ENCODE measurements at regions not wholly inside any gene's neighbourhood (a gene's known extent, or its start where the extent isn't known, plus 50 kb on each side); places are given as distances from the start of the nearest gene placed in this dataset.

DNA sequence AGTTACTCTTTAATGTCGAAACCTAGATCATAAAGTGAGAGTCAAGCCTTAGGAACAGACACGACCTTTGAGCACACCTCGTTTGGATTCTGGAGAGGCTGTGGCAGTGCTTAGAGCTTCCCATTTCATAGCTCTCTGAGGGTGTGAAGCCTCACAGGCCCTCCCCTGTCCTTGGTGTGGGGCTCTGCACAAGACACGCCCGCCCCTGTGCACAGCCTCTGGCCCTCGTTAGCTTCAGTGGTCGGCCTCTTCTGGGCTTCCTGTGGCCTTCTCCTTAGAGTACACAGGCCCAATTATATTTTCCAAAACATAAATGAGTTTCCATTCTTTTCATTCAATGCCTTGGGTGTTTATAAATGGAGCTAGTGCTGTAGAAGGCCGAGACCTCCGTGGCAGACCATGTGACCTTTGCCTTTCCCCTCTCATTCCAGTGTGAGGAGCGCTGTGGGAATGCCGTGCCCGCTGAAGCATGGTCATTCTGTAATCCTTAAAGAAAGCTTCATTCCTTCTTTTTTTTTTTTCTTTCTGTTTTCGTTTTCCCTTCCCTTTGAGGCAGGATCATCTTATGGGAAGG, 208.6 kb downstream of the DCDC2C start (continued):
- TF ChIP-seq, protein P1, sequence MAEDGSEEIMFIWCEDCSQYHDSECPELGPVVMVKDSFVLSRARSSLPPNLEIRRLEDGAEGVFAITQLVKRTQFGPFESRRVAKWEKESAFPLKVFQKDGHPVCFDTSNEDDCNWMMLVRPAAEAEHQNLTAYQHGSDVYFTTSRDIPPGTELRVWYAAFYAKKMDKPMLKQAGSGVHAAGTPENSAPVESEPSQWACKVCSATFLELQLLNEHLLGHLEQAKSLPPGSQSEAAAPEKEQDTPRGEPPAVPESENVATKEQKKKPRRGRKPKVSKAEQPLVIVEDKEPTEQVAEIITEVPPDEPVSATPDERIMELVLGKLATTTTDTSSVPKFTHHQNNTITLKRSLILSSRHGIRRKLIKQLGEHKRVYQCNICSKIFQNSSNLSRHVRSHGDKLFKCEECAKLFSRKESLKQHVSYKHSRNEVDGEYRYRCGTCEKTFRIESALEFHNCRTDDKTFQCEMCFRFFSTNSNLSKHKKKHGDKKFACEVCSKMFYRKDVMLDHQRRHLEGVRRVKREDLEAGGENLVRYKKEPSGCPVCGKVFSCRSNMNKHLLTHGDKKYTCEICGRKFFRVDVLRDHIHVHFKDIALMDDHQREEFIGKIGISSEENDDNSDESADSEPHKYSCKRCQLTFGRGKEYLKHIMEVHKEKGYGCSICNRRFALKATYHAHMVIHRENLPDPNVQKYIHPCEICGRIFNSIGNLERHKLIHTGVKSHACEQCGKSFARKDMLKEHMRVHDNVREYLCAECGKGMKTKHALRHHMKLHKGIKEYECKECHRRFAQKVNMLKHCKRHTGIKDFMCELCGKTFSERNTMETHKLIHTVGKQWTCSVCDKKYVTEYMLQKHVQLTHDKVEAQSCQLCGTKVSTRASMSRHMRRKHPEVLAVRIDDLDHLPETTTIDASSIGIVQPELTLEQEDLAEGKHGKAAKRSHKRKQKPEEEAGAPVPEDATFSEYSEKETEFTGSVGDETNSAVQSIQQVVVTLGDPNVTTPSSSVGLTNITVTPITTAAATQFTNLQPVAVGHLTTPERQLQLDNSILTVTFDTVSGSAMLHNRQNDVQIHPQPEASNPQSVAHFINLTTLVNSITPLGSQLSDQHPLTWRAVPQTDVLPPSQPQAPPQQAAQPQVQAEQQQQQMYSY (CRISPR knock-in tag; IDR thresholded peaks at IDR 0.05), result no peak
- TF ChIP-seq, protein P2, sequence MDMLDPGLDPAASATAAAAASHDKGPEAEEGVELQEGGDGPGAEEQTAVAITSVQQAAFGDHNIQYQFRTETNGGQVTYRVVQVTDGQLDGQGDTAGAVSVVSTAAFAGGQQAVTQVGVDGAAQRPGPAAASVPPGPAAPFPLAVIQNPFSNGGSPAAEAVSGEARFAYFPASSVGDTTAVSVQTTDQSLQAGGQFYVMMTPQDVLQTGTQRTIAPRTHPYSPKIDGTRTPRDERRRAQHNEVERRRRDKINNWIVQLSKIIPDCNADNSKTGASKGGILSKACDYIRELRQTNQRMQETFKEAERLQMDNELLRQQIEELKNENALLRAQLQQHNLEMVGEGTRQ (IDR thresholded peaks at IDR 0.05; ENCODE audit: borderline replicate concordance, low read depth, low read length), result no peak
- no peak for TF ChIP-seq POLR2AphosphoS2 (IDR thresholded peaks at IDR 0.05; ENCODE audit: low read depth, low read length)
- TF ChIP-seq, protein P3, sequence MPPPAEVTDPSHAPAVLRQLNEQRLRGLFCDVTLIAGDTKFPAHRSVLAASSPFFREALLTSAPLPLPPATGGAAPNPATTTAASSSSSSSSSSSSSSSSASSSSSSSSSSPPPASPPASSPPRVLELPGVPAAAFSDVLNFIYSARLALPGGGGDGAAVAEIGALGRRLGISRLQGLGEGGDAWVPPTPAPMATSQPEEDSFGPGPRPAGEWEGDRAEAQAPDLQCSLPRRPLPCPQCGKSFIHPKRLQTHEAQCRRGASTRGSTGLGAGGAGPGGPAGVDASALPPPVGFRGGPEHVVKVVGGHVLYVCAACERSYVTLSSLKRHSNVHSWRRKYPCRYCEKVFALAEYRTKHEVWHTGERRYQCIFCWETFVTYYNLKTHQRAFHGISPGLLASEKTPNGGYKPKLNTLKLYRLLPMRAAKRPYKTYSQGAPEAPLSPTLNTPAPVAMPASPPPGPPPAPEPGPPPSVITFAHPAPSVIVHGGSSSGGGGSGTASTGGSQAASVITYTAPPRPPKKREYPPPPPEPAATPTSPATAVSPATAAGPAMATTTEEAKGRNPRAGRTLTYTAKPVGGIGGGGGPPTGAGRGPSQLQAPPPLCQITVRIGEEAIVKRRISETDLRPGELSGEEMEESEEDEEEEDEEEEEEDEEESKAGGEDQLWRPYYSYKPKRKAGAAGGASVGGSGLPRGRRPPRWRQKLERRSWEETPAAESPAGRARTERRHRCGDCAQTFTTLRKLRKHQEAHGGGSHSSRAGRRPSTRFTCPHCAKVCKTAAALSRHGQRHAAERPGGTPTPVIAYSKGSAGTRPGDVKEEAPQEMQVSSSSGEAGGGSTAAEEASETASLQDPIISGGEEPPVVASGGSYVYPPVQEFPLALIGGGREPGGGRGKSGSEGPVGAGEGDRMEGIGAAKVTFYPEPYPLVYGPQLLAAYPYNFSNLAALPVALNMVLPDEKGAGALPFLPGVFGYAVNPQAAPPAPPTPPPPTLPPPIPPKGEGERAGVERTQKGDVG (CRISPR knock-in tag; IDR thresholded peaks at IDR 0.05), result no peak

All from GM12878 (cell line).